Uterus (tissue), 2 donors: ENCODE measurements at regions not wholly inside any gene's neighbourhood (a gene's known extent, or its start where the extent isn't known, plus 50 kb on each side); places are given as distances from the start of the nearest gene placed in this dataset.

Experiments
- POLR2A ChIP-seq, 2 donors: fragments of 450-650 bp; IDR thresholded peaks; one replicate each; pipeline ENCODE4 v1.6.1; 2016; ENCODE audit warnings: antibody characterized with exemption in 2 of 2, mild to moderate bottlenecking in 1 of 2, moderate library complexity in 1 of 2
- TF ChIP-seq, protein P1 (sequence below), 4 experiments: fragments of 200-600 bp in 2 of 4; fragments of 450-650 bp in 2 of 4; sonication (generic) in 2 of 4; IDR thresholded peaks; one replicate each; pipeline ENCODE4 v1.5.1; 2016 to 2019; ENCODE audit warnings: antibody characterized with exemption in 4 of 4, mild to moderate bottlenecking in 2 of 4, moderate library complexity in 1 of 4

DNA sequence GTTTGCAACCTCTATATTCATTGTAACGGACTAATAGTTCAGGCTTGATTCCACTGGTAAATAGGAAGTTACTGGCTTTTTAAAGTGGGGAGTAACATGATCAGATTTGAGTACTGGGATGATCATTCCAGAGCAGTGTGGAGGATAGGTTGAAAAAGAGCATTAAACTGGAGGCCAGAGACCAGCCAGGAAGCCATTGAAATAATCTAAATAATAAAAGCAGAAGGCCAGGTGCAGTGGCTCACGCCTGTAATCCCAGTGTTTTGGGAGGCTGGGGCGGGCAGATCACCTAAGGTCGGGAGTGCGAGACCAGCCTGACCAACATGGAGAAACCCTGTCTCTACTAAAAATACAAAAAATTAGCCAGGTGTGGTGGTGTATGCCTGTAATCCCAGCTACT lies 56.0 kb upstream of the MSX2 start:
- TF ChIP-seq, protein P1, sequence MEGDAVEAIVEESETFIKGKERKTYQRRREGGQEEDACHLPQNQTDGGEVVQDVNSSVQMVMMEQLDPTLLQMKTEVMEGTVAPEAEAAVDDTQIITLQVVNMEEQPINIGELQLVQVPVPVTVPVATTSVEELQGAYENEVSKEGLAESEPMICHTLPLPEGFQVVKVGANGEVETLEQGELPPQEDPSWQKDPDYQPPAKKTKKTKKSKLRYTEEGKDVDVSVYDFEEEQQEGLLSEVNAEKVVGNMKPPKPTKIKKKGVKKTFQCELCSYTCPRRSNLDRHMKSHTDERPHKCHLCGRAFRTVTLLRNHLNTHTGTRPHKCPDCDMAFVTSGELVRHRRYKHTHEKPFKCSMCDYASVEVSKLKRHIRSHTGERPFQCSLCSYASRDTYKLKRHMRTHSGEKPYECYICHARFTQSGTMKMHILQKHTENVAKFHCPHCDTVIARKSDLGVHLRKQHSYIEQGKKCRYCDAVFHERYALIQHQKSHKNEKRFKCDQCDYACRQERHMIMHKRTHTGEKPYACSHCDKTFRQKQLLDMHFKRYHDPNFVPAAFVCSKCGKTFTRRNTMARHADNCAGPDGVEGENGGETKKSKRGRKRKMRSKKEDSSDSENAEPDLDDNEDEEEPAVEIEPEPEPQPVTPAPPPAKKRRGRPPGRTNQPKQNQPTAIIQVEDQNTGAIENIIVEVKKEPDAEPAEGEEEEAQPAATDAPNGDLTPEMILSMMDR (IDR thresholded peaks at IDR 0.05): no peak
- TF ChIP-seq POLR2A (IDR thresholded peaks at IDR 0.05): no peak
